ENCODE measurements at regions not wholly inside any gene's neighbourhood (a gene's known extent, or its start where the extent isn't known, plus 50 kb on each side); places are given as distances from the start of the nearest gene placed in this dataset.

GRCh38 chr9:28938981-28939380 is 1365.7 kb upstream of the C9orf72 start:
- DNase-seq, result no peak
- Mint-ChIP-seq H3K27ac (ENCODE audit: unreplicated experiment) (no peak overlapping the region), H3K4me1 (ENCODE audit: low read depth, unreplicated experiment) (no peaks in the 10 kb centered on the region), H3K36me3 (ENCODE audit: insufficient read depth, unreplicated experiment) (no peaks in the 10 kb centered on the region), H3K4me3 (ENCODE audit: unreplicated experiment) (no peak overlapping the region), H3K27me3 (ENCODE audit: insufficient read depth, unreplicated experiment) (no peaks in the 10 kb centered on the region), H3K9me3 (ENCODE audit: unreplicated experiment) (no peaks in the 10 kb centered on the region)
- POLR2A ChIA-PET, result no interaction called here
- H3K9me3 ChIP-seq, result no peaks in the 10 kb centered on the region
- CTCF ChIA-PET, result no interaction called here
- BruUV-seq (replicated peaks), result no TSS peak
- intact Hi-C loops (cut with micrococcal nuclease; ENCODE audit: unreplicated experiment), result no loop called here
- no peaks in the 10 kb centered on the region for H3K27me3 ChIP-seq (replicated peaks; ENCODE audit: control insufficient read depth, insufficient read depth, low read length)
- no peaks in the 10 kb centered on the region for H3K36me3 ChIP-seq (ENCODE audit: control insufficient read depth, insufficient read depth, low read length)
- no peak overlapping the region for H3K4me3 ChIP-seq (ENCODE audit: low read depth, low read length)
- TF ChIP-seq, protein P1, sequence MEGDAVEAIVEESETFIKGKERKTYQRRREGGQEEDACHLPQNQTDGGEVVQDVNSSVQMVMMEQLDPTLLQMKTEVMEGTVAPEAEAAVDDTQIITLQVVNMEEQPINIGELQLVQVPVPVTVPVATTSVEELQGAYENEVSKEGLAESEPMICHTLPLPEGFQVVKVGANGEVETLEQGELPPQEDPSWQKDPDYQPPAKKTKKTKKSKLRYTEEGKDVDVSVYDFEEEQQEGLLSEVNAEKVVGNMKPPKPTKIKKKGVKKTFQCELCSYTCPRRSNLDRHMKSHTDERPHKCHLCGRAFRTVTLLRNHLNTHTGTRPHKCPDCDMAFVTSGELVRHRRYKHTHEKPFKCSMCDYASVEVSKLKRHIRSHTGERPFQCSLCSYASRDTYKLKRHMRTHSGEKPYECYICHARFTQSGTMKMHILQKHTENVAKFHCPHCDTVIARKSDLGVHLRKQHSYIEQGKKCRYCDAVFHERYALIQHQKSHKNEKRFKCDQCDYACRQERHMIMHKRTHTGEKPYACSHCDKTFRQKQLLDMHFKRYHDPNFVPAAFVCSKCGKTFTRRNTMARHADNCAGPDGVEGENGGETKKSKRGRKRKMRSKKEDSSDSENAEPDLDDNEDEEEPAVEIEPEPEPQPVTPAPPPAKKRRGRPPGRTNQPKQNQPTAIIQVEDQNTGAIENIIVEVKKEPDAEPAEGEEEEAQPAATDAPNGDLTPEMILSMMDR (IDR thresholded peaks at IDR 0.05; ENCODE audit: insufficient read depth in 1 of 2, low read depth in 1 of 2, low read length in 1 of 2, severe bottlenecking in 1 of 2, unreplicated experiment in 1 of 2), result no peak
- H3K4me1 ChIP-seq, result no peaks in the 10 kb centered on the region

GRCh38 chr9:28941856-28942255 is 1368.6 kb upstream of the C9orf72 start:
- Histone ChIP-seq H3K9me3 (no peaks in the 10 kb centered on the region), H3K4me3 (ENCODE audit: low read depth, low read length) (no peak overlapping the region), H3K4me1 (no peaks in the 10 kb centered on the region), H3K36me3 (ENCODE audit: control insufficient read depth, insufficient read depth, low read length) (no peaks in the 10 kb centered on the region), H3K27me3 (replicated peaks; ENCODE audit: control insufficient read depth, insufficient read depth, low read length) (no peaks in the 10 kb centered on the region)
- DNase-seq, result no peak
- Mint-ChIP-seq H3K27ac (ENCODE audit: unreplicated experiment) (no peak overlapping the region), H3K4me3 (ENCODE audit: unreplicated experiment) (no peak overlapping the region), H3K27me3 (ENCODE audit: insufficient read depth, unreplicated experiment) (no peaks in the 10 kb centered on the region), H3K4me1 (ENCODE audit: low read depth, unreplicated experiment) (no peaks in the 10 kb centered on the region), H3K9me3 (ENCODE audit: unreplicated experiment) (no peaks in the 10 kb centered on the region), H3K36me3 (ENCODE audit: insufficient read depth, unreplicated experiment) (no peaks in the 10 kb centered on the region)
- TF ChIP-seq, protein P1 (IDR thresholded peaks at IDR 0.05; ENCODE audit: insufficient read depth in 1 of 2, low read depth in 1 of 2, low read length in 1 of 2, severe bottlenecking in 1 of 2, unreplicated experiment in 1 of 2), result no peak
- CTCF ChIA-PET, result no interaction called here
- POLR2A ChIA-PET, result no interaction called here
- BruUV-seq (replicated peaks), result no TSS peak
- intact Hi-C loops (cut with micrococcal nuclease; ENCODE audit: unreplicated experiment), result no loop called here

DNA sequence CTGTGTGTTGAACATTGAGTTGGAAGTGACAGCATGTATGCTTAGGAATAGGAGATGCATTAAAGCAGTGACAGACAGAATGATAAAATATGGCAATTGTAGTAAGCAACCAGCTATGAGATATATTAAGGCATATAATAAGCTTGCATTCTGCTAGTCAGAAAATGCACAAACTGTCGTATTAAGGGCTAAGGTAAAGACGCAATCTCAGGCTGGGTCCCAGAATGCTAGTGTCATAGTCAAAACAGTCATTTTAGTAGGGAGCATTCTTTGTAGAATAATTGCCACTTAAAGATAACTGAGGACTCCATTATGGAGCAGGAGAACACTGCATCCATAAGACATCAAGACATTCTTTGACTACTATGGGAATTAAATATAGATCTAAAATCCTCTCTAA is 1369.7 kb upstream of the C9orf72 start:
- Mint-ChIP-seq H3K9me3 (ENCODE audit: unreplicated experiment) (no peaks in the 10 kb centered on the region), H3K4me1 (ENCODE audit: low read depth, unreplicated experiment) (no peaks in the 10 kb centered on the region), H3K4me3 (ENCODE audit: unreplicated experiment) (no peak overlapping the region), H3K27ac (ENCODE audit: unreplicated experiment) (no peak overlapping the region), H3K36me3 (ENCODE audit: insufficient read depth, unreplicated experiment) (no peaks in the 10 kb centered on the region), H3K27me3 (ENCODE audit: insufficient read depth, unreplicated experiment) (no peaks in the 10 kb centered on the region)
- no peaks in the 10 kb centered on the region for H3K4me1 ChIP-seq
- no peak for DNase-seq
- H3K36me3 ChIP-seq (ENCODE audit: control insufficient read depth, insufficient read depth, low read length), result no peaks in the 10 kb centered on the region
- no TSS peak for BruUV-seq (replicated peaks)
- TF ChIP-seq, protein P1 (IDR thresholded peaks at IDR 0.05; ENCODE audit: insufficient read depth in 1 of 2, low read depth in 1 of 2, low read length in 1 of 2, severe bottlenecking in 1 of 2, unreplicated experiment in 1 of 2), result no peak
- H3K9me3 ChIP-seq, result no peaks in the 10 kb centered on the region
- ChIA-PET CTCF (no interaction called here), POLR2A (no interaction called here)
- no peak overlapping the region for H3K4me3 ChIP-seq (ENCODE audit: low read depth, low read length)
- intact Hi-C loops (cut with micrococcal nuclease; ENCODE audit: unreplicated experiment), result no loop called here
- no peaks in the 10 kb centered on the region for H3K27me3 ChIP-seq (replicated peaks; ENCODE audit: control insufficient read depth, insufficient read depth, low read length)
